ENCODE measurements at regions not wholly inside any gene's neighbourhood (a gene's known extent, or its start where the extent isn't known, plus 50 kb on each side); places are given as distances from the start of the nearest gene placed in this dataset.
"Not testable (repeated sequence)": the region's sequence is repeated elsewhere in the genome, so short reads cannot be mapped to it uniquely, and the experiment has no call there.

GRCh38 chr2:146413086-146413610, 1431.7 kb upstream of the ACVR2A start:
- DNase-seq: no peak

- no peak for DNase-seq
These were observed 1432.2 kb upstream of the ACVR2A start for GRCh38 chr2:146412625-146413024.

GRCh38 chr2:146405402-146406309, 1439.2 kb upstream of the ACVR2A start:
- DNase-seq: not testable (repeated sequence)

GRCh38 chr2:146403546-146404160, 1441.2 kb upstream of the ACVR2A start:
- not testable (repeated sequence) for DNase-seq

- DNase-seq: no peak
These were observed 1452.2 kb upstream of the ACVR2A start for GRCh38 chr2:146392631-146393030.

GRCh38 chr2:146392186-146392585, 1452.6 kb upstream of the ACVR2A start:
- no peak for DNase-seq

- DNase-seq: peak; percentile 5
These were observed 1456.1 kb upstream of the ACVR2A start for GRCh38 chr2:146388757-146389156.

GRCh38 chr2:146386096-146386495, 1458.7 kb upstream of the ACVR2A start:
- no peak for DNase-seq

- DNase-seq: no peak
These were observed 1459.8 kb upstream of the ACVR2A start for GRCh38 chr2:146385031-146385430.

- no peak for DNase-seq
These were observed 1468.2 kb upstream of the ACVR2A start for GRCh38 chr2:146376511-146377064.

- no peak for DNase-seq
These were observed 1470.3 kb upstream of the ACVR2A start for GRCh38 chr2:146374505-146374904.

GRCh38 chr2:146371364-146371763, 1473.5 kb upstream of the ACVR2A start:
- not testable (repeated sequence) for DNase-seq

- DNase-seq: no peak
These were observed 1474.0 kb upstream of the ACVR2A start for GRCh38 chr2:146370826-146371225.

GRCh38 chr2:146366276-146366675, 1478.6 kb upstream of the ACVR2A start:
- DNase-seq: no peak

- no peak for DNase-seq
These were observed 1479.8 kb upstream of the ACVR2A start for GRCh38 chr2:146365041-146365440.

- DNase-seq: no peak
These were observed 1481.1 kb upstream of the ACVR2A start for GRCh38 chr2:146363731-146364130.

- DNase-seq: no peak
These were observed 1493.1 kb upstream of the ACVR2A start for GRCh38 chr2:146351689-146352088.

- DNase-seq: no peak
These were observed 1495.5 kb upstream of the ACVR2A start for GRCh38 chr2:146349334-146349733.

GRCh38 chr2:146324951-146325350, 1519.9 kb upstream of the ACVR2A start:
- no peak for DNase-seq

- DNase-seq: no peak
These were observed 1521.3 kb upstream of the ACVR2A start for GRCh38 chr2:146323564-146323963.

GRCh38 chr2:146321175-146321574, 1523.7 kb upstream of the ACVR2A start:
- DNase-seq: no peak

- no peak for DNase-seq
These were observed 1526.9 kb upstream of the ACVR2A start for GRCh38 chr2:146317959-146318358.

- peak; percentile 16 for DNase-seq
These were observed 1531.9 kb upstream of the ACVR2A start for GRCh38 chr2:146312899-146313298.

- DNase-seq: no peak
These were observed 1539.7 kb upstream of the ACVR2A start for GRCh38 chr2:146305164-146305563.

Data from NCI-H1105 treated with DMSO at 0.1 percent for 48 hours (cell line).